GM12878 (cell line): ENCODE measurements at regions not wholly inside any gene's neighbourhood (a gene's known extent, or its start where the extent isn't known, plus 50 kb on each side); places are given as distances from the start of the nearest gene placed in this dataset.

ENCODE experiments used
- CREM ChIP-seq: IDR thresholded peaks from 2 replicates; pipeline ENCODE4 v1.6.1; 2014; ENCODE audit warnings: antibody characterized with exemption, low read depth
- IKZF2 ChIP-seq, 2 experiments: fragments of 450-650 bp; IDR thresholded peaks; 2 replicates each; pipeline ENCODE4 v1.6.1; 2017; ENCODE audit warnings: mild to moderate bottlenecking in 2 of 2, moderate library complexity in 2 of 2
- NFYB ChIP-seq: IDR thresholded peaks from 2 replicates; pipeline ENCODE4 v1.6.1; 2011; ENCODE audit warnings: low read depth, mild to moderate bottlenecking, low read length, improper control_type of control experiment, moderate library complexity; ENCODE audit not compliant: insufficient read depth
- NR2C2 ChIP-seq: IDR thresholded peaks from 2 replicates; pipeline ENCODE4 v1.6.1; 2011; ENCODE audit warnings: borderline replicate concordance, low read depth; ENCODE audit not compliant: control insufficient read depth, insufficient read length
- NR2F1 ChIP-seq: fragments of 450-650 bp; conservative IDR thresholded peaks from 2 replicates; pipeline ENCODE4 v1.6.1; 2017; ENCODE audit warnings: mild to moderate bottlenecking
- PAX5 ChIP-seq: IDR thresholded peaks from 2 replicates; pipeline ENCODE4 v1.6.1; 2011; ENCODE audit warnings: low read depth, low read length, borderline replicate concordance
- RELA ChIP-seq: fragments of 450-650 bp; IDR thresholded peaks from 2 replicates; pipeline ENCODE4 v1.8.0; 2014; ENCODE audit warnings: borderline replicate concordance; ENCODE audit not compliant: partially characterized antibody
- RUNX3 ChIP-seq: IDR thresholded peaks from 2 replicates; pipeline ENCODE4 v1.6.1; 2012; ENCODE audit warnings: low read length, inconsistent platforms
- SMAD5 ChIP-seq: IDR thresholded peaks from 2 replicates; pipeline ENCODE4 v1.6.1; 2016; ENCODE audit warnings: antibody characterized with exemption, low read depth
- YY1 ChIP-seq: IDR thresholded peaks from 2 replicates; pipeline ENCODE4 v1.6.1; 2011; ENCODE audit warnings: low read depth, mild to moderate bottlenecking, low read length
- TF ChIP-seq, protein P1 (sequence below): IDR thresholded peaks from 2 replicates; pipeline ENCODE4 v1.6.1; 2012; ENCODE audit warnings: low read depth, low read length, improper control_type of control experiment
- TF ChIP-seq, protein P2 (sequence below): fragments of 450-650 bp; IDR thresholded peaks from 2 replicates; pipeline ENCODE4 v1.6.1; 2018; ENCODE audit warnings: mild to moderate bottlenecking, low read depth, moderate library complexity; ENCODE audit not compliant: partially characterized antibody
- TF ChIP-seq, protein P3 (sequence below): IDR thresholded peaks from 2 replicates; pipeline ENCODE4 v1.6.1; 2011; ENCODE audit warnings: mild to moderate bottlenecking, low read depth, low read length, moderate library complexity; ENCODE audit not compliant: insufficient replicate concordance
- TF ChIP-seq, protein P4 (sequence below): fragments of 450-650 bp; IDR thresholded peaks from 2 replicates; pipeline ENCODE4 v1.6.1; 2017; ENCODE audit warnings: mild to moderate bottlenecking, low read depth, inconsistent platforms; ENCODE audit not compliant: poor library complexity, severe bottlenecking

DNA sequence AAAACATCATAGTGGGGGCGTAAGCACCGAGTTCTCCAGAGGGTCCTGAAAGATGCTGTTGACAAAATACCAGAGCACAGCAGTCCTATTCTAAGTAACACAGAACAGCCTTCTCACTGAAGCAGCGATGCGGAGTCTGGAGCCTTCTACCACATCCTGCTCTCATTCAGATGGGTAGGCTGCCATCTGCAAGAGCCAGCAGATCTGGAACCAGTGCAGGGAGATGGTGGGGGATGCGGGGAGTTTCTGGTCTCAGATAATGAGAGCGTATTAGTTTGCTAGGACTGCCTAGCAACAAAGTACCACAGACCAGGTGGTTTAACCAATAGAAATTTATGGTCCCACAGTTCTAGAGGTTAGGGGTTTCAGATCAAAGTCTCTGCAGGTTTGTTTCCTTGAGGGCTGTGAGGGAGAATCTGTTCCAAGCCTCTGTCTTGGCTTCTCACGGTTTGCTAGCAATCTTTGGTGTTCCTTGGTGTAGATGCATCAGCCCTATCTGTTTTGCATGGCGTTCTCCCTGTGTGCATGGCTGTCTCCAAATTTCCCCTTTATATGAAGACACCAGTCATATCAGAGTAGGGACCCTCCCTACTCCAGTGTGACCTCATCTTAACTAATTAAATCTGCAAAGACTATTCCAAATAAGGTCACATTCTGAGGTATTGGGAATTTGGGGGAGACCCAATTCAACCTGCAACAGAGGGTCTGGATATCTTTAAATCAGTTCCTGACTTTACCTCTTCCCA, 52.0 kb upstream of the STEAP1B start (continued):
- TF ChIP-seq, protein P1, sequence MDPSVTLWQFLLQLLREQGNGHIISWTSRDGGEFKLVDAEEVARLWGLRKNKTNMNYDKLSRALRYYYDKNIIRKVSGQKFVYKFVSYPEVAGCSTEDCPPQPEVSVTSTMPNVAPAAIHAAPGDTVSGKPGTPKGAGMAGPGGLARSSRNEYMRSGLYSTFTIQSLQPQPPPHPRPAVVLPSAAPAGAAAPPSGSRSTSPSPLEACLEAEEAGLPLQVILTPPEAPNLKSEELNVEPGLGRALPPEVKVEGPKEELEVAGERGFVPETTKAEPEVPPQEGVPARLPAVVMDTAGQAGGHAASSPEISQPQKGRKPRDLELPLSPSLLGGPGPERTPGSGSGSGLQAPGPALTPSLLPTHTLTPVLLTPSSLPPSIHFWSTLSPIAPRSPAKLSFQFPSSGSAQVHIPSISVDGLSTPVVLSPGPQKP: no peak
- TF ChIP-seq, protein P2, sequence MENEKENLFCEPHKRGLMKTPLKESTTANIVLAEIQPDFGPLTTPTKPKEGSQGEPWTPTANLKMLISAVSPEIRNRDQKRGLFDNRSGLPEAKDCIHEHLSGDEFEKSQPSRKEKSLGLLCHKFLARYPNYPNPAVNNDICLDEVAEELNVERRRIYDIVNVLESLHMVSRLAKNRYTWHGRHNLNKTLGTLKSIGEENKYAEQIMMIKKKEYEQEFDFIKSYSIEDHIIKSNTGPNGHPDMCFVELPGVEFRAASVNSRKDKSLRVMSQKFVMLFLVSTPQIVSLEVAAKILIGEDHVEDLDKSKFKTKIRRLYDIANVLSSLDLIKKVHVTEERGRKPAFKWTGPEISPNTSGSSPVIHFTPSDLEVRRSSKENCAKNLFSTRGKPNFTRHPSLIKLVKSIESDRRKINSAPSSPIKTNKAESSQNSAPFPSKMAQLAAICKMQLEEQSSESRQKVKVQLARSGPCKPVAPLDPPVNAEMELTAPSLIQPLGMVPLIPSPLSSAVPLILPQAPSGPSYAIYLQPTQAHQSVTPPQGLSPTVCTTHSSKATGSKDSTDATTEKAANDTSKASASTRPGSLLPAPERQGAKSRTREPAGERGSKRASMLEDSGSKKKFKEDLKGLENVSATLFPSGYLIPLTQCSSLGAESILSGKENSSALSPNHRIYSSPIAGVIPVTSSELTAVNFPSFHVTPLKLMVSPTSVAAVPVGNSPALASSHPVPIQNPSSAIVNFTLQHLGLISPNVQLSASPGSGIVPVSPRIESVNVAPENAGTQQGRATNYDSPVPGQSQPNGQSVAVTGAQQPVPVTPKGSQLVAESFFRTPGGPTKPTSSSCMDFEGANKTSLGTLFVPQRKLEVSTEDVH: no peak
- TF ChIP-seq NFYB (0 out of 2 replicates have a peak, but pooled peaks have one; percentile 23), RUNX3 (peak; percentile 58; the same call in 1 of the 2 replicates), SMAD5 (no peak), NR2F1 (no peak), PAX5 (peak; percentile 43; the same call in 1 of the 2 replicates), NR2C2 (no peak), CREM (peak; percentile 34; the same call in 1 of the 2 replicates), RELA (no peak), YY1 (peak; percentile 62), IKZF2 (IDR thresholded peaks at IDR 0.05) (no peak)
- TF ChIP-seq, protein P3, sequence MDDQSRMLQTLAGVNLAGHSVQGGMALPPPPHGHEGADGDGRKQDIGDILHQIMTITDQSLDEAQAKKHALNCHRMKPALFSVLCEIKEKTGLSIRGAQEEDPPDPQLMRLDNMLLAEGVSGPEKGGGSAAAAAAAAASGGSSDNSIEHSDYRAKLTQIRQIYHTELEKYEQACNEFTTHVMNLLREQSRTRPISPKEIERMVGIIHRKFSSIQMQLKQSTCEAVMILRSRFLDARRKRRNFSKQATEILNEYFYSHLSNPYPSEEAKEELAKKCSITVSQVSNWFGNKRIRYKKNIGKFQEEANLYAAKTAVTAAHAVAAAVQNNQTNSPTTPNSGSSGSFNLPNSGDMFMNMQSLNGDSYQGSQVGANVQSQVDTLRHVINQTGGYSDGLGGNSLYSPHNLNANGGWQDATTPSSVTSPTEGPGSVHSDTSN: no peak
- TF ChIP-seq, protein P4, sequence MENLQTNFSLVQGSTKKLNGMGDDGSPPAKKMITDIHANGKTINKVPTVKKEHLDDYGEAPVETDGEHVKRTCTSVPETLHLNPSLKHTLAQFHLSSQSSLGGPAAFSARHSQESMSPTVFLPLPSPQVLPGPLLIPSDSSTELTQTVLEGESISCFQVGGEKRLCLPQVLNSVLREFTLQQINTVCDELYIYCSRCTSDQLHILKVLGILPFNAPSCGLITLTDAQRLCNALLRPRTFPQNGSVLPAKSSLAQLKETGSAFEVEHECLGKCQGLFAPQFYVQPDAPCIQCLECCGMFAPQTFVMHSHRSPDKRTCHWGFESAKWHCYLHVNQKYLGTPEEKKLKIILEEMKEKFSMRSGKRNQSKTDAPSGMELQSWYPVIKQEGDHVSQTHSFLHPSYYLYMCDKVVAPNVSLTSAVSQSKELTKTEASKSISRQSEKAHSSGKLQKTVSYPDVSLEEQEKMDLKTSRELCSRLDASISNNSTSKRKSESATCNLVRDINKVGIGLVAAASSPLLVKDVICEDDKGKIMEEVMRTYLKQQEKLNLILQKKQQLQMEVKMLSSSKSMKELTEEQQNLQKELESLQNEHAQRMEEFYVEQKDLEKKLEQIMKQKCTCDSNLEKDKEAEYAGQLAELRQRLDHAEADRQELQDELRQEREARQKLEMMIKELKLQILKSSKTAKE: no peak
